ELF-1 (cell line): ENCODE measurements at regions not wholly inside any gene's neighbourhood (a gene's known extent, or its start where the extent isn't known, plus 50 kb on each side); places are given as distances from the start of the nearest gene placed in this dataset.

ENCODE experiments used
- DNase-seq: peaks from one replicate; pipeline ENCODE4 v3.0.0-alpha.2; 2016; ENCODE audit warnings: low read depth, low spot score

DNA sequence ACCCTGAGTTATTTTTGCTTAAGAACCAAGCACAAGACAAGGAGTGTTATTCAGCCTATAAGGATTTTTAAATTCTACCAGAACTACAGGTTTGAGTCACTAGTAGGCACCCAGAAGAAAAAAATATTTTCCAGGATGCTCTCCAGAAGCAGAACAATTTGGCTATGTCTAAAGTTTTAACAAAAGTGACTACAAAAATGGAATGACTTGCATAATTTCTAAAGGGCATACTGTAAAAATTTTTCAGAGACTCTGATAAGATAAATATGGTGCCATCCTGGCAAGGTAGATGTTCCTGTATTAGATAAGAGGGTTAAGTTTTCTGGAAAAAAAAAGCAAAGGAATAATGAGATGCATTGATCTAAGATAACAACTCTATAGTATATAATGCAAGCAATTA, 68.6 kb upstream of the FAM9A start:
- DNase-seq: no peak

DNA sequence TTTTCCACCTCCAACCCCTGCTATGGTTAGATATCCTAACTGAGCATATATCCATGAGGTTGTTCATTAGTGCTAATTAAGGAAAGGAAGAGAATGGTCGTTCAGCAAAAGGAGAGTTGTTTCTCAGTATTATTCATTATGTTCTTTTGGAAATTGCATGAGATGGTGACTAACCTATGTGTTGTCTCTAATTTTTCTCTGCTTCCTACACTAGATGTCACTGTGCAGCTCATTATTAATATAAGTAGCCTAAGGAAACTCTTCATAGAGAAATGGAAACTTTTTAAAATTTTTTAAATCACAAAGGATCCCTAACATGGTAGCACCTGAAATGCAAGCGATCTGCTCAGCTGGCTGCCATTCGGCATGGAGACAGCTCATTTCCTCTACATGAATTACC, 67.7 kb upstream of the FAM9A start:
- DNase-seq: no peak

DNA sequence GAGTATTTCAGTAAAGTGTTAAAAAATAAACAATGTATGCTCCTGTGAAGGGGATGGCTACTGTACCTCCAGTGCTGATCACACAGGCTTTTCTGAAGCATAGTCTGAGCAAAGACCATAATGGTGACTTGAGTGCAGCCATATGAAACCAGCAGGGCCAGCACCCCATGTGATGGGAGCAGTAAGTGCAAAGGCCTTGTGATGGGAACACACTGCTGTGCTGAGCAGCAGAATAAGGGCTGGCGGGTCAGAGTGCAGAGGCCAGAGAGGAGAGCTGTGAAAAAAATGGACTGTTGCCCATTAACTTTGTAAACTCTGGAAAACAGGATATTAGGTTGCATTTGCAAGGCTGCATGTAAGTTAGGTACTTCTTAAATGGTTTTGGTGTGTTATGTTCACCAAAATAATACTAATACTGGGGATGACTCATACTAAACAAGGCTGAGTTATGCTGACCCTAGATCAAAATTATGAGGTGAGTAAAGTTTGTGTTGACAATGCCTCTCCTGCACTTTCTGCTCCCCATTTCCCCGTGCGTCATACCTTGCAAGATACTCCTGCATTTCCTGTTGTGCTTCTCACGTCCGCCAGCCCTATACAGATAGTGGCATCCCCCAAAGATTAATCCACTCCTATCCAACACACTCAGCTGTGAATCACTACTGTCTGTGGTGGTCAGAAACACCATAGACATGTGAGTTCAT, 67.0 kb upstream of the FAM9A start:
- no peak for DNase-seq

DNA sequence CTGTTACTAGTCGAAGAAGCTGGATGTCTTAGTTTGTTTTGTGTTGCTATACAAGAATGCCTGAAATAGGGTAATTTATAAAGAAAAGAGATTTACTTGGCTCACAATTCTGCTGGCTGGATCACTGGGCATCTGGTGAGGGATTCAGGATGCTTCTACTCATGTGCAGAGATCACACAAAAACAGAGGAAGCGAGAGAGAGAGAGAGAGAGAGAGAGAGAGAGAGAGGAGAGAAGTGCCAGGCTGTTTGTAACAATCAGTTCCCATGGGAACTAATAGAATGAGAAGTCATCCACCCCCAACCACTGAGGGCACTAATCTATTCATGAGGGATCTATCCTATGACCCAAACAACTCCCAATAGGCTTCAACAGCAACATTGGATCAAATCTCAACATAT, 66.2 kb upstream of the FAM9A start:
- no peak for DNase-seq

DNA sequence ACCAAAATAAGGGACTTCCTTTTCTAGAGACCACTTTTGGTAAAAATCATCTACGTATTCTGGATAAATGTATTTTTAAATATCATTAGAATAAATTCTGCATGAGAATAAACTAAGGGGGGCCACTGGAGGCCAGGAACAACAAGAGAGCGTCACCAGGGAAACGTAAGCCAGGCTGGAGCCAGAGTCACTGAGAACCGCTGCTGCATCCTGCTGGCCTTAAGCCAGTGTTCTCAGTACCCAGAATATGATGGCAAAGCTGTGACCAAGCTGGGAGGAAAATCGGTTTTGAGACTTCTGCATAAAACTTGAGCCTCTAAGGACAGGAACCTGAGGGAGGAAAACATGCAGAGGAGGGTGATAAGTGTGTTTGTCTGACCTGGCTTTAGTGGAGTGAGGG, 63.0 kb upstream of the FAM9A start:
- DNase-seq: no peak

DNA sequence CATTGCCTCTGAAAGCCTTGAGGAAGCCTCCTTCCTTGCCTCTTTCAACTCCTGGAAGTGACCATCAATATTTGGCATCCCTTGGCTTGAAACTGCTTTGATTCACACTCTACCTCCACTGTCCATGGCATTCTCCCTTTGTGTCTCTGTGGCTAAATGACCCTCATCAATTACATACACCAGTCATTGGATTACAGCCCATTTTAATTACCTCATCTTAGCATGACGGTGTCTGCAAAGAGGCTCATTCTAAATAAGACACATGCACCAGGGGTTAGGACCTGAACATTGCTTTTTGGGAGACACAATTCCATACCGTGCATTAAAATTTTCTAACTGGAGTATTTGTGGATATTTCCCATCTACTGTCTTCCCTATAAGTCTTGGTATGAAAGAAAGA, 60.7 kb upstream of the FAM9A start:
- DNase-seq: no peak

DNA sequence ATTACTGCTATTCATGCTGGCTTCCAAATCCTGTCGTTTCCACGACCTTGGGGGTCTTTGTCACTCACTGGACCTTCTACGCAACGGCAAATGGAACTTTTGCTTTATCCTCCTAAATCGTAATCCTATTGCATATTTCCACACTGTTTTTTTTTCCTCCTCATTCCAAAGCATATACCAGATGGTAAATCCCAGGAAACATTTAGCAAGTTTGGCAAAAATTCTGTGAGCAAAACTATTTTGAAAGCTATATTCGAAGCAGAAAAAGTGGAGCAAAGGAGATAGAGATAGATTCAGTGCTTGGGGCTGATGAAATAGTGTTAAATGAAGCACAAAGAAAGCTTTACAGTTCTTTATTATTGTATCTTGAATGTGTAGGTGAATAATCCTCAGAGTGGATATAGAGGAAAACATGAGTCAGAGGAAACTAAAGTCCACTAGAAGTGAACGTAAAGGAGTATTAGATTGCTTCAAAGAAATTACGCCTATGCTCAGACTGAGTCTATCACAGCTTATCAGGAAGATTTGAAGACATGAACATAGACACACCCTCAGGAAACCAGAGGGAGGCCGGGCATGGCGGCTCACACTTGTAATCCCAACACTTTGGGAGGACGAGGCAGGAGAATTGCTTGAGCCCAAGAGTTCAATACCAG, 50.2 kb upstream of the FAM9A start:
- DNase-seq: no peak
